Heart left ventricle (tissue), 16 donors: ENCODE measurements at regions not wholly inside any gene's neighbourhood (a gene's known extent, or its start where the extent isn't known, plus 50 kb on each side); places are given as distances from the start of the nearest gene placed in this dataset.

ENCODE experiments used
- ATAC-seq, 4 donors: fragments of 200-7000 bp; cut with Tn5 transposase; one replicate each; pipeline ENCODE4 v1.9.1; 2020 to 2022; ENCODE audit warnings: moderate library complexity in 4 of 4, mild to moderate bottlenecking in 3 of 4, moderate number of reproducible peaks in 1 of 4
- DNase-seq, 5 donors: peaks; one replicate each; pipeline ENCODE4 v3.0.0-alpha.2; 2020
- H3K27ac ChIP-seq, 12 donors: fragments of 200-600 bp; sonication (generic) in 4 of 12; one replicate each; pipeline versions ENCODE4 v1.5.0 to v1.8.0; 2016 to 2022; ENCODE audit warnings: mild to moderate bottlenecking in 2 of 12
- H3K27me3 ChIP-seq, 9 donors: fragments of 200-600 bp; sonication (generic) in 2 of 9; one replicate each; pipeline versions ENCODE4 v1.5.1 to v1.8.0; 2016 to 2022; ENCODE audit warnings: mild to moderate bottlenecking in 3 of 9
- H3K36me3 ChIP-seq, 9 donors: fragments of 200-600 bp; sonication (generic) in 2 of 9; one replicate each; pipeline versions ENCODE4 v1.5.0 to v1.8.0; 2018 to 2022; ENCODE audit warnings: mild to moderate bottlenecking in 2 of 9
- H3K4me1 ChIP-seq, 12 donors: fragments of 200-600 bp; sonication (generic) in 4 of 12; one replicate each; pipeline versions ENCODE4 v1.5.0 to v1.8.0; 2016 to 2022; ENCODE audit warnings: mild to moderate bottlenecking in 3 of 12
- H3K4me3 ChIP-seq, 12 donors: fragments of 200-600 bp; sonication (generic) in 4 of 12; one replicate each; pipeline versions ENCODE4 v1.5.0 to v1.8.0; 2017 to 2022; ENCODE audit warnings: mild to moderate bottlenecking in 9 of 12, moderate library complexity in 4 of 12
- H3K9me3 ChIP-seq, 12 donors: fragments of 200-600 bp; sonication (generic) in 4 of 12; one replicate each; pipeline versions ENCODE4 v1.5.0 to v1.8.0; 2016 to 2022; ENCODE audit warnings: mild to moderate bottlenecking in 1 of 12
- POLR2A ChIP-seq, 2 donors: fragments of 450-650 bp; IDR thresholded peaks; one replicate each; pipeline ENCODE4 v1.6.1; 2017; ENCODE audit warnings: antibody characterized with exemption in 2 of 2, mild to moderate bottlenecking in 2 of 2, moderate library complexity in 2 of 2
- WGBS, 4 donors: extraction: QIAGEN DNeasy Blood & Tissue Kit in 2 of 4; methylation state at CpG; one replicate each; pipeline versions ENCODE4 v1.1.5 to v1.1.7; 2013 to 2018; 5-methylcytosine and 5-hydroxymethylcytosine counted together
- intact Hi-C, 10 donors: fragments of 100-400 bp; cut with DNase I; formaldehyde crosslinking; loops; one replicate each; pipeline versions ENCODE4 v1.11.1 to v1.14.2; 2022
- TF ChIP-seq, protein P1 (sequence below), 12 donors: fragments of 200-600 bp; sonication (generic) in 4 of 12; IDR thresholded peaks; one replicate each; pipeline versions ENCODE4 v1.5.0 to v1.8.0; 2018 to 2022; ENCODE audit warnings: antibody characterized with exemption in 12 of 12, mild to moderate bottlenecking in 5 of 12
- donor health status: ischemic (EF 13 %, LVEDD 7.1; RV severe dilation, severe dysfunction).
- donor health status: healthy with polysubstance abuse.
- donor health status: DM: no; HTN: yes; CAD: no.
- donor health status: DM: no; HTN: no; CAD: no.
- donor health status: ischemic (EF 25% LVEDD 6.9; RV normal size, moderate dysfunction).
- donor health status: ischemic (EF 25% LVEDD 5.7; RV mildly dilated, moderate dysfunction).
- donor health status: healthy.
- donor health status: DM: yes; HTN: yes; CAD: no.
- donor health status: ischemic (EF 35%, LVEDD 5.7; RV mildly dilated, moderate dysfunction).
- donor health status: nonischemic (EF 11% LVEDD 7.7; RV severe dilation, severe dysfunction).
- donor health status: DM: yes; HTN: yes; CAD: no.
- donor health status: PGD.
- donor health status: ischemic (EF 29% LVEDD 5.4; RV normal size, mild dysfunction).
- donor health status: nonischemic (EF 23%, LVEDD 6.1; RV moderate dilation, normal function).

DNA sequence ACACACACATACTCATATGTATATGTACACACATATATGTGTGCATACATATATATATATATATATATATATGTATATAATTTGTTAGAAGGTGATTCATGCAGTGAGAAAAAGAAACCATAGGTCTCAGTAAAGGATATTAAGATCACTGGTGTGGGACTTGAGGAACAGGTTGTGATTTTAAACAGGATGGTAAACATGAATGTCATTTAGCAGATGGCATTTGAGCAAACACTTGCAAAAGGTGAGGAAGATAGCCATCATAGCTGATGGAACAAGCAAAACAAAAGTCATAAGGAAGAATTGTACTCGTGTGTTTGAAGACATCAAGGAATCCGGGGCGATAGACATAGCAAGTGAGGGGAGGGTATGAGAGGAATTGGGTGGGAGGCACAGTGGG lies 784.5 kb downstream of the TSN start:
- intact Hi-C loops = no loop called here
- WGBS, 4 donors = 78 to 94% (median 90%) methylated on average over 3 of the region's 3 CpGs
- Histone ChIP-seq H3K4me1 (no peaks in the 10 kb centered on the region), H3K36me3 (no peaks in the 10 kb centered on the region), H3K27ac (no peak overlapping the region), H3K27me3 (no peaks in the 10 kb centered on the region), H3K4me3 (no peak overlapping the region), H3K9me3 (no peaks in the 10 kb centered on the region)
- no peak for TF ChIP-seq POLR2A (IDR thresholded peaks at IDR 0.05)
- TF ChIP-seq, protein P1, sequence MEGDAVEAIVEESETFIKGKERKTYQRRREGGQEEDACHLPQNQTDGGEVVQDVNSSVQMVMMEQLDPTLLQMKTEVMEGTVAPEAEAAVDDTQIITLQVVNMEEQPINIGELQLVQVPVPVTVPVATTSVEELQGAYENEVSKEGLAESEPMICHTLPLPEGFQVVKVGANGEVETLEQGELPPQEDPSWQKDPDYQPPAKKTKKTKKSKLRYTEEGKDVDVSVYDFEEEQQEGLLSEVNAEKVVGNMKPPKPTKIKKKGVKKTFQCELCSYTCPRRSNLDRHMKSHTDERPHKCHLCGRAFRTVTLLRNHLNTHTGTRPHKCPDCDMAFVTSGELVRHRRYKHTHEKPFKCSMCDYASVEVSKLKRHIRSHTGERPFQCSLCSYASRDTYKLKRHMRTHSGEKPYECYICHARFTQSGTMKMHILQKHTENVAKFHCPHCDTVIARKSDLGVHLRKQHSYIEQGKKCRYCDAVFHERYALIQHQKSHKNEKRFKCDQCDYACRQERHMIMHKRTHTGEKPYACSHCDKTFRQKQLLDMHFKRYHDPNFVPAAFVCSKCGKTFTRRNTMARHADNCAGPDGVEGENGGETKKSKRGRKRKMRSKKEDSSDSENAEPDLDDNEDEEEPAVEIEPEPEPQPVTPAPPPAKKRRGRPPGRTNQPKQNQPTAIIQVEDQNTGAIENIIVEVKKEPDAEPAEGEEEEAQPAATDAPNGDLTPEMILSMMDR (IDR thresholded peaks at IDR 0.05) = no peak
- DNase-seq = no peak
- ATAC-seq = no peak

DNA sequence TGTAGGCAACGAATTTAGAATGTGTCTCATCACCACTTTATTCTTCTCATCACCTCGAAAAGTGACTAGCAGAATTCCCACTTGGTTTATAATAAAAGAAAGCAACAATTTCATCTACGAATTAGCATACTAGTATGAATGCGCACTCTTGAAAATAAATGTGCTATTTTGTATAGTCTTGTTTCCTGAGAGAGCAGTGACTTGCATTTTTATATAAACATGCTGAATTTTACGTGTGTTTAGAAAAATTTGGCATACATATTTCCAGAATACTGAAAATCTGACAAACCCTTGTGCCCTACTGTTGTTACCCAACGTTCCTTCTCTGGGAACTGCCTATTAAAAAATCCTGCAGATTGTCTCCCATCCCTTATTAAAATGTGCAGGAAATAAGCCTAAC lies 786.8 kb downstream of the TSN start:
- no peak for ATAC-seq
- whole genome bisulfite sequencing, 4 donors = 73 to 79% (median 74%) methylated on average over 6 of the region's 6 CpGs
- intact Hi-C loops = no loop called here

DNA sequence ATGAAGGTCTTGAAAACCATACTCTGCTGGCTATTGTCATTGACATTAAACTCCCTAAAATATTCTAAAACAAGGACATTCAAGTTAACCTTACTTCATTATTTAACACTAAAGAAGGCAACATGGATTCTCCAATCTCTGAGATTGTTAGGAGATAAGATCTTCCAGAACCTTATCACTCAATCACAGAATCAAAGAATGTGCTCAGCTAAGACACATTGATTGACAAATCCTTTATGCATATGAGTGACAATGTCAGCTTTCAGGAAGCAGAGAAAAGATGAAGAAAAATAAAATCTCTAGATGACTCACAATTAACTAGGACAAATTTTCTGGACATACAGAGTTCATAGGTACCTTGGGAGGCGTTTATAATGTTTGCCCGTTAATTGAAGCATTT lies 787.2 kb downstream of the TSN start:
- H3K27me3 ChIP-seq = no peaks in the 10 kb centered on the region
- no peaks in the 10 kb centered on the region for H3K4me1 ChIP-seq
- H3K9me3 ChIP-seq = no peaks in the 10 kb centered on the region
- no peak overlapping the region for H3K27ac ChIP-seq
- no peaks in the 10 kb centered on the region for H3K36me3 ChIP-seq
- ATAC-seq (no peak), DNase-seq (no peak)
- intact Hi-C loops = no loop called here
- TF ChIP-seq, protein P1 (IDR thresholded peaks at IDR 0.05) = no peak
- TF ChIP-seq POLR2A (IDR thresholded peaks at IDR 0.05) = no peak
- no peak overlapping the region for H3K4me3 ChIP-seq
- 76 to 84% (median 81%) methylated on average over 2 of the region's 2 CpGs for WGBS, 4 donors

More for the DNA sequence above, 786.8 kb downstream of the TSN start:
- H3K27ac ChIP-seq = no peak overlapping the region
- no peaks in the 10 kb centered on the region for H3K27me3 ChIP-seq
- H3K36me3 ChIP-seq = no peaks in the 10 kb centered on the region
- H3K4me3 ChIP-seq = no peak overlapping the region
- no peak for DNase-seq
- H3K9me3 ChIP-seq = no peaks in the 10 kb centered on the region
- TF ChIP-seq POLR2A (IDR thresholded peaks at IDR 0.05) = no peak
- TF ChIP-seq, protein P1 (IDR thresholded peaks at IDR 0.05) = no peak
- H3K4me1 ChIP-seq = no peaks in the 10 kb centered on the region

DNA sequence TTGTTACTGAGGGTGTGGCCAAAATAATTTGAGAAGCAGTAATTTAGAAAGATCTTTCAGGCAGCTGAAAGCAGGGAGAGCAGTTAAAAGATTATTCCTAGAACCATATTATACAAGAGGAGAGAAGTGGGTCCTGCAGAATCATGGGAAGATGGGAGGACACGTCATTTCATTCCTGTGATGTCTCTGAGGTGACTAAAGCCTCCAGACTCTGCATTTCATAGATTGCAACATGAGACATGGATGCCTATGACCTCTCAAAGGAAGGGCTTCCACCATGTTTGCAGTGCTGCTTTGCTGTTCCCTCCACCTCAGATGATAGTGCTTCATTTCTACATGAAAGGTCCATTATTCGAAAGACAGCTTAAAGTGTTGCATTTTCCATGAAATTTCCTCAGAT lies 788.4 kb downstream of the TSN start:
- Histone ChIP-seq H3K27me3 (no peaks in the 10 kb centered on the region), H3K36me3 (no peaks in the 10 kb centered on the region), H3K27ac (no peak overlapping the region), H3K9me3 (no peaks in the 10 kb centered on the region), H3K4me1 (no peaks in the 10 kb centered on the region), H3K4me3 (no peak overlapping the region)
- DNase-seq (no peak), ATAC-seq (no peak)
- WGBS, 4 donors = 81 to 89% (median 86%) methylated on average over 2 of the region's 2 CpGs
- intact Hi-C loops = no loop called here
- TF ChIP-seq, protein P1 (IDR thresholded peaks at IDR 0.05) = no peak
- no peak for TF ChIP-seq POLR2A (IDR thresholded peaks at IDR 0.05)
